A549 (cell line): ENCODE measurements at regions not wholly inside any gene's neighbourhood (a gene's known extent, or its start where the extent isn't known, plus 50 kb on each side); places are given as distances from the start of the nearest gene placed in this dataset.
A peak's percentile ranks its signal among the peaks of the same experiment; 100 is the strongest.

ENCODE experiments used
- ATAC-seq, 2 experiments: fragments of 200-7000 bp in 1 of 2; fragments of >200 bp in 1 of 2; cut with Nextera tagmentation in 1 of 2; cut with Tn5 transposase in 1 of 2; 3 replicates each; pipeline versions ENCODE4 v1.8.0 to v1.9.1; 2018 to 2020; ENCODE audit warnings: mild to moderate bottlenecking in 1 of 2, moderate library complexity in 1 of 2
- CTCF ChIA-PET: fragments of 300-600 bp; sonication (Branson Sonifier 250); formaldehyde crosslinking; extraction: SDS; loops from one replicate; lab custom pipeline; 2021; ENCODE audit warnings: antibody characterized with exemption, inconsistent platforms; lab: Yijun Ruan, JAX
- POLR2A ChIA-PET: fragments of 350-600 bp; formaldehyde crosslinking; extraction: SDS; loops from one replicate; lab custom pipeline; 2021; ENCODE audit warnings: antibody characterized with exemption, inconsistent platforms; lab: Yijun Ruan, JAX
- DNase-seq, 2 experiments: peaks; one replicate each; pipeline versions ENCODE4 v3.0.0 to v3.0.0-alpha.2; 2011 to 2016; ENCODE audit warnings: low read depth in 1 of 2, low spot score in 1 of 2
- FAIRE-seq: peaks from 2 replicates; lab custom pipeline; 2011; peaks lifted over from hg19 to GRCh38; lab: Jason Lieb, UNC
- H3K27ac ChIP-seq, 2 experiments: fragments of >200 bp; sonication (Bioruptor Twin); formaldehyde crosslinking; 3 replicates each; pipeline ENCODE4 v1.5.1; 2016 to 2017
- H3K4me1 ChIP-seq: fragments of >200 bp; sonication (Bioruptor Twin); formaldehyde crosslinking; 3 replicates; pipeline ENCODE4 v1.6.1; 2016
- H3K4me2 ChIP-seq: fragments of >200 bp; sonication (Bioruptor Twin); formaldehyde crosslinking; 3 replicates; pipeline ENCODE4 v1.6.1; 2016
- H3K4me3 ChIP-seq: fragments of >200 bp; sonication (Bioruptor Twin); formaldehyde crosslinking; 3 replicates; pipeline ENCODE4 v1.5.1; 2016
- H3K9me3 ChIP-seq: fragments of >200 bp; sonication (Bioruptor Twin); formaldehyde crosslinking; 3 replicates; pipeline ENCODE4 v1.6.1; 2016
- CBX8 ChIP-seq: fragments of 200-600 bp; sonication (generic); IDR thresholded peaks from 2 replicates; pipeline ENCODE4 v1.6.1; 2016
- EHF ChIP-seq: fragments of 250-450 bp; sonication (Bioruptor Pico); IDR thresholded peaks from 2 replicates; pipeline ENCODE4 v1.5.0; 2020; ENCODE audit warnings: mild to moderate bottlenecking
- EHMT2 ChIP-seq: fragments of 200-600 bp; sonication (generic); IDR thresholded peaks from 2 replicates; pipeline ENCODE4 v1.6.1; 2016; ENCODE audit warnings: antibody characterized with exemption, low read depth, mild to moderate bottlenecking, moderate library complexity
- ESRRA ChIP-seq: fragments of 150-350 bp; IDR thresholded peaks from 2 replicates; pipeline ENCODE4 v1.6.1; 2014; ENCODE audit warnings: mild to moderate bottlenecking, low read length, borderline replicate concordance
- FOSB ChIP-seq: fragments of 250-450 bp; sonication (Bioruptor Pico); IDR thresholded peaks from 2 replicates; pipeline ENCODE4 v1.5.0; 2020; ENCODE audit warnings: mild to moderate bottlenecking, moderate library complexity
- HOXB13 ChIP-seq: fragments of 250-450 bp; sonication (Bioruptor Pico); IDR thresholded peaks from 2 replicates; pipeline ENCODE4 v1.5.0; 2020; ENCODE audit warnings: low read depth, mild to moderate bottlenecking, moderate library complexity
- HOXB5 ChIP-seq: fragments of 250-450 bp; sonication (Bioruptor Pico); IDR thresholded peaks from 2 replicates; pipeline ENCODE4 v1.5.0; 2020; ENCODE audit warnings: mild to moderate bottlenecking, moderate library complexity
- JUN ChIP-seq, 2 experiments: fragments of >200 bp; sonication (Bioruptor Twin); formaldehyde crosslinking; IDR thresholded peaks; 2 replicates in 1 of 2; 3 replicates in 1 of 2; pipeline ENCODE4 v1.6.1; 2016 to 2017
- JUNB ChIP-seq: fragments of >200 bp; sonication (Bioruptor Twin); formaldehyde crosslinking; IDR thresholded peaks from 2 replicates; pipeline ENCODE4 v1.6.1; 2016
- MAZ ChIP-seq: fragments of 150-350 bp; IDR thresholded peaks from 2 replicates; pipeline ENCODE4 v1.6.1; 2014; ENCODE audit warnings: antibody characterized with exemption, low read depth, low read length, borderline replicate concordance
- ZSCAN20 ChIP-seq: fragments of 250-450 bp; sonication (Bioruptor Pico); IDR thresholded peaks from 2 replicates; pipeline ENCODE4 v1.8.0; 2022; ENCODE audit warnings: mild to moderate bottlenecking, moderate library complexity
- WGBS: methylation state at CpG from one replicate; pipeline ENCODE4 v1.1.6; 2017; ENCODE audit errors: missing lambda C conversion rate; 5-methylcytosine and 5-hydroxymethylcytosine counted together
- TF ChIP-seq, protein P1 (sequence below): IDR thresholded peaks from 2 replicates; pipeline ENCODE4 v1.6.1; 2012; ENCODE audit warnings: low read depth, borderline replicate concordance
- TF ChIP-seq, protein P2 (sequence below): fragments of 200-600 bp; sonication (generic); IDR thresholded peaks from 2 replicates; pipeline ENCODE4 v1.6.1; 2016; ENCODE audit warnings: antibody characterized with exemption, mild to moderate bottlenecking, moderate library complexity
- TF ChIP-seq, protein P3 (sequence below): fragments of 450-650 bp; IDR thresholded peaks from 2 replicates; pipeline ENCODE4 v1.6.1; 2014; ENCODE audit warnings: antibody characterized with exemption
- TF ChIP-seq, protein P4 (sequence below): fragments of 250-450 bp; sonication (Bioruptor Pico); IDR thresholded peaks from 2 replicates; pipeline ENCODE4 v1.5.0; 2020; ENCODE audit warnings: low read depth, mild to moderate bottlenecking, moderate library complexity
- TF ChIP-seq, protein P5 (sequence below): fragments of >200 bp; sonication (Bioruptor Twin); formaldehyde crosslinking; IDR thresholded peaks from 3 replicates; pipeline ENCODE4 v1.6.1; 2016
- TF ChIP-seq, protein P6 (sequence below): fragments of 150-350 bp; IDR thresholded peaks from 2 replicates; pipeline ENCODE4 v1.6.1; 2014; ENCODE audit warnings: low read depth, mild to moderate bottlenecking, low read length
- TF ChIP-seq, protein P7 (sequence below): fragments of >200 bp; sonication (Bioruptor Twin); formaldehyde crosslinking; IDR thresholded peaks from 3 replicates; pipeline ENCODE4 v1.5.1; 2016

DNA sequence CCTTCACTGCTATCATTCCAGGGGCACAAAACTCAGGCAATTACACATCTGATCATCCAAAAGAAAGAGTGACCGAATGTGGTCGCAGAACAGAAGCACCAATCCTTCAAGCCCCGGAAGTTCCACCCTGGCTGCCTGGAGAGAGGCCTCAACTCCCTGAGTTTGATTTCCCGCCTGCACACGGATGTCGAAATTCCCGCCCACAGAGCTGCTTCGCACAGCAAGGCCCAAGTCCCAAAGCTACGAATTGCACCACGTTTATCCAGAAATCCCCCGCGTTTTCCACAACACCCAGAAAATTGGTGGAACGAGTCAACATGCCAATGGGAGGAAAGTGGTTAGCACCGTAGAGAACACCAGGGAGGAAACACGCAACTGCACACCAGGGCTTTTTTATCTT, 445.4 kb downstream of the EIPR1 start:
- no peaks in the 10 kb centered on the region; the same call in 2 of the 3 replicates for H3K9me3 ChIP-seq
- TF ChIP-seq, protein P1, sequence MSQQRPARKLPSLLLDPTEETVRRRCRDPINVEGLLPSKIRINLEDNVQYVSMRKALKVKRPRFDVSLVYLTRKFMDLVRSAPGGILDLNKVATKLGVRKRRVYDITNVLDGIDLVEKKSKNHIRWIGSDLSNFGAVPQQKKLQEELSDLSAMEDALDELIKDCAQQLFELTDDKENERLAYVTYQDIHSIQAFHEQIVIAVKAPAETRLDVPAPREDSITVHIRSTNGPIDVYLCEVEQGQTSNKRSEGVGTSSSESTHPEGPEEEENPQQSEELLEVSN = peak; percentile 24; the same call in 1 of the 2 replicates
- no peak for TF ChIP-seq EHMT2
- no peaks in the 10 kb centered on the region for H3K4me1 ChIP-seq
- H3K4me2 ChIP-seq = no peak overlapping the region
- ATAC-seq (no peak), DNase-seq (no peak), FAIRE-seq (no peak)
- ChIA-PET CTCF (no interaction called here), POLR2A (no interaction called here)
- no peak overlapping the region for H3K27ac ChIP-seq
- H3K4me3 ChIP-seq = no peak overlapping the region
- 49% methylated on average over 15 of the region's 15 CpGs for WGBS

DNA sequence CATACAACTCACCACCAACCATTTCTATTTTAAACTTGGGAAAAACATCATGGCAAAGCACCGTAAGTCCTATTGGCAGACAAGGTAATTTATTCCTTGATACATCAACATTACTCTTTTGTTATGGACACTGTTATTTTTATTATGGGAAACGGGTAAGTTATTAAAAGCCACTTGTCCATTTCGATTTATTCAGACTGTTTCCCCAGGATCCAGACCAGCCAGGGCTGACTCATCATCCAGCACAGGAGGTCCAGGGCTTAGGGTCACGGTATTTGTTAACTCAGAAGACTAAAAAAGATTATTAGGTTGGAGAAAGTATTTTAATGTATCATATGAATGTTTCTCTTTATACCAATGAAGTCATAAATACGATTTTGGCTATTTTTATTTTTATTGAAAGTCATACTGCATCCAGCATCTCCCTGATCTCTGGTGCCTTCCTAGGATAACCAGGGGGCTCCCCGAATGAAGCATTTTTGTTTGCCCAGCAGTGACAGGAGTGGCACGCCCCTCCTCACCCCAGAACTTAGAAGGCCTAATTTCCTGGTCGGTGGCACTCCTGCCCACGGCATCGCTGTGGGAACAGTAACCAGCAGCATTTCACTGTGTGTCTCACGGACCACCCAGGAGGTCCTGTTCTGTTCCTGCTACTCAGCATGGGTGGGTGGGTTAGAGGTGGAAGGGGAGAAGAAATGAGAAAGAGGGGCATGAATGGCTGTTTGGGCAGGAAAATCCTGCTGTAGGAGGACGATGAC, 446.1 kb downstream of the EIPR1 start:
- no peak overlapping the region for H3K4me3 ChIP-seq
- TF ChIP-seq ESRRA = no peak
- TF ChIP-seq, protein P2, sequence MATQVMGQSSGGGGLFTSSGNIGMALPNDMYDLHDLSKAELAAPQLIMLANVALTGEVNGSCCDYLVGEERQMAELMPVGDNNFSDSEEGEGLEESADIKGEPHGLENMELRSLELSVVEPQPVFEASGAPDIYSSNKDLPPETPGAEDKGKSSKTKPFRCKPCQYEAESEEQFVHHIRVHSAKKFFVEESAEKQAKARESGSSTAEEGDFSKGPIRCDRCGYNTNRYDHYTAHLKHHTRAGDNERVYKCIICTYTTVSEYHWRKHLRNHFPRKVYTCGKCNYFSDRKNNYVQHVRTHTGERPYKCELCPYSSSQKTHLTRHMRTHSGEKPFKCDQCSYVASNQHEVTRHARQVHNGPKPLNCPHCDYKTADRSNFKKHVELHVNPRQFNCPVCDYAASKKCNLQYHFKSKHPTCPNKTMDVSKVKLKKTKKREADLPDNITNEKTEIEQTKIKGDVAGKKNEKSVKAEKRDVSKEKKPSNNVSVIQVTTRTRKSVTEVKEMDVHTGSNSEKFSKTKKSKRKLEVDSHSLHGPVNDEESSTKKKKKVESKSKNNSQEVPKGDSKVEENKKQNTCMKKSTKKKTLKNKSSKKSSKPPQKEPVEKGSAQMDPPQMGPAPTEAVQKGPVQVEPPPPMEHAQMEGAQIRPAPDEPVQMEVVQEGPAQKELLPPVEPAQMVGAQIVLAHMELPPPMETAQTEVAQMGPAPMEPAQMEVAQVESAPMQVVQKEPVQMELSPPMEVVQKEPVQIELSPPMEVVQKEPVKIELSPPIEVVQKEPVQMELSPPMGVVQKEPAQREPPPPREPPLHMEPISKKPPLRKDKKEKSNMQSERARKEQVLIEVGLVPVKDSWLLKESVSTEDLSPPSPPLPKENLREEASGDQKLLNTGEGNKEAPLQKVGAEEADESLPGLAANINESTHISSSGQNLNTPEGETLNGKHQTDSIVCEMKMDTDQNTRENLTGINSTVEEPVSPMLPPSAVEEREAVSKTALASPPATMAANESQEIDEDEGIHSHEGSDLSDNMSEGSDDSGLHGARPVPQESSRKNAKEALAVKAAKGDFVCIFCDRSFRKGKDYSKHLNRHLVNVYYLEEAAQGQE = no peak
- no peak for TF ChIP-seq JUNB
- TF ChIP-seq, all 56 proteins: peak for 0
- ChIA-PET POLR2A (no interaction called here), CTCF (no interaction called here)
- DNase-seq = no peak
- no peaks in the 10 kb centered on the region for H3K4me1 ChIP-seq
- H3K4me2 ChIP-seq = no peak overlapping the region
- FAIRE-seq = no peak
- no peak overlapping the region for H3K27ac ChIP-seq
- ATAC-seq = no peak
- WGBS = 24% methylated on average over 12 of the region's 12 CpGs
- no peaks in the 10 kb centered on the region; the same call in 2 of the 3 replicates for H3K9me3 ChIP-seq

DNA sequence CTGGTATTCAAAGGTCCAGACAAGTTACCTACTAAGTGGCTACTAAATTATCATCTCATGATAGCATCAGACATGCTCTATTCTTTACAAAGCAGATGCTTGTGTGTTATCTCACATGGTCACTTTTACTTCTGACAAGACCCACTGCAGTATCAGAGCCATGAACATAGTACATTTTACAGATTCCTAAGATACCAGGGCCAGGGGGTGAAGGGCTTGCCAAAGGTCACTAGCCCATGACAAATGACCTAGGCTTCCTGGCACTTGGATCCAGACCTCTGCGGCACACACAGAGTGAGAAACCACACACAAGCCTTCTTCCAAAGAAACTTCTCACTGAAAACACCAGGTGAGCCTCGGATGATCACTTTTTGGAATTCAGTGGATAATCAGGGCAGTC, 446.8 kb downstream of the EIPR1 start:
- CTCF ChIA-PET = no interaction called here
- POLR2A ChIA-PET = no interaction called here
- Histone ChIP-seq H3K4me3 (no peak overlapping the region), H3K9me3 (no peaks in the 10 kb centered on the region; the same call in 2 of the 3 replicates), H3K4me2 (no peak overlapping the region), H3K4me1 (no peaks in the 10 kb centered on the region), H3K27ac (no peak overlapping the region)
- ATAC-seq (no peak), DNase-seq (no peak), FAIRE-seq (no peak)
- TF ChIP-seq JUN (IDR thresholded peaks at IDR 0.05) (no peak), JUNB (no peak), EHF (CRISPR knock-in tag) (no peak), HOXB5 (CRISPR knock-in tag) (no peak), ZSCAN20 (CRISPR knock-in tag) (no peak), MAZ (no peak), FOSB (CRISPR knock-in tag) (no peak), HOXB13 (no peak), CBX8 (no peak)
- TF ChIP-seq, protein P3, sequence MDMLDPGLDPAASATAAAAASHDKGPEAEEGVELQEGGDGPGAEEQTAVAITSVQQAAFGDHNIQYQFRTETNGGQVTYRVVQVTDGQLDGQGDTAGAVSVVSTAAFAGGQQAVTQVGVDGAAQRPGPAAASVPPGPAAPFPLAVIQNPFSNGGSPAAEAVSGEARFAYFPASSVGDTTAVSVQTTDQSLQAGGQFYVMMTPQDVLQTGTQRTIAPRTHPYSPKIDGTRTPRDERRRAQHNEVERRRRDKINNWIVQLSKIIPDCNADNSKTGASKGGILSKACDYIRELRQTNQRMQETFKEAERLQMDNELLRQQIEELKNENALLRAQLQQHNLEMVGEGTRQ = no peak
- TF ChIP-seq, protein P4, sequence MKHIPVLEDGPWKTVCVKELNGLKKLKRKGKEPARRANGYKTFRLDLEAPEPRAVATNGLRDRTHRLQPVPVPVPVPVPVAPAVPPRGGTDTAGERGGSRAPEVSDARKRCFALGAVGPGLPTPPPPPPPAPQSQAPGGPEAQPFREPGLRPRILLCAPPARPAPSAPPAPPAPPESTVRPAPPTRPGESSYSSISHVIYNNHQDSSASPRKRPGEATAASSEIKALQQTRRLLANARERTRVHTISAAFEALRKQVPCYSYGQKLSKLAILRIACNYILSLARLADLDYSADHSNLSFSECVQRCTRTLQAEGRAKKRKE = no peak
- TF ChIP-seq, protein P5, sequence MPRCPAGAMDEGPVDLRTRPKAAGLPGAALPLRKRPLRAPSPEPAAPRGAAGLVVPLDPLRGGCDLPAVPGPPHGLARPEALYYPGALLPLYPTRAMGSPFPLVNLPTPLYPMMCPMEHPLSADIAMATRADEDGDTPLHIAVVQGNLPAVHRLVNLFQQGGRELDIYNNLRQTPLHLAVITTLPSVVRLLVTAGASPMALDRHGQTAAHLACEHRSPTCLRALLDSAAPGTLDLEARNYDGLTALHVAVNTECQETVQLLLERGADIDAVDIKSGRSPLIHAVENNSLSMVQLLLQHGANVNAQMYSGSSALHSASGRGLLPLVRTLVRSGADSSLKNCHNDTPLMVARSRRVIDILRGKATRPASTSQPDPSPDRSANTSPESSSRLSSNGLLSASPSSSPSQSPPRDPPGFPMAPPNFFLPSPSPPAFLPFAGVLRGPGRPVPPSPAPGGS = no peak
- TF ChIP-seq, protein P6, sequence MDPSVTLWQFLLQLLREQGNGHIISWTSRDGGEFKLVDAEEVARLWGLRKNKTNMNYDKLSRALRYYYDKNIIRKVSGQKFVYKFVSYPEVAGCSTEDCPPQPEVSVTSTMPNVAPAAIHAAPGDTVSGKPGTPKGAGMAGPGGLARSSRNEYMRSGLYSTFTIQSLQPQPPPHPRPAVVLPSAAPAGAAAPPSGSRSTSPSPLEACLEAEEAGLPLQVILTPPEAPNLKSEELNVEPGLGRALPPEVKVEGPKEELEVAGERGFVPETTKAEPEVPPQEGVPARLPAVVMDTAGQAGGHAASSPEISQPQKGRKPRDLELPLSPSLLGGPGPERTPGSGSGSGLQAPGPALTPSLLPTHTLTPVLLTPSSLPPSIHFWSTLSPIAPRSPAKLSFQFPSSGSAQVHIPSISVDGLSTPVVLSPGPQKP = no peak
- TF ChIP-seq, protein P7, sequence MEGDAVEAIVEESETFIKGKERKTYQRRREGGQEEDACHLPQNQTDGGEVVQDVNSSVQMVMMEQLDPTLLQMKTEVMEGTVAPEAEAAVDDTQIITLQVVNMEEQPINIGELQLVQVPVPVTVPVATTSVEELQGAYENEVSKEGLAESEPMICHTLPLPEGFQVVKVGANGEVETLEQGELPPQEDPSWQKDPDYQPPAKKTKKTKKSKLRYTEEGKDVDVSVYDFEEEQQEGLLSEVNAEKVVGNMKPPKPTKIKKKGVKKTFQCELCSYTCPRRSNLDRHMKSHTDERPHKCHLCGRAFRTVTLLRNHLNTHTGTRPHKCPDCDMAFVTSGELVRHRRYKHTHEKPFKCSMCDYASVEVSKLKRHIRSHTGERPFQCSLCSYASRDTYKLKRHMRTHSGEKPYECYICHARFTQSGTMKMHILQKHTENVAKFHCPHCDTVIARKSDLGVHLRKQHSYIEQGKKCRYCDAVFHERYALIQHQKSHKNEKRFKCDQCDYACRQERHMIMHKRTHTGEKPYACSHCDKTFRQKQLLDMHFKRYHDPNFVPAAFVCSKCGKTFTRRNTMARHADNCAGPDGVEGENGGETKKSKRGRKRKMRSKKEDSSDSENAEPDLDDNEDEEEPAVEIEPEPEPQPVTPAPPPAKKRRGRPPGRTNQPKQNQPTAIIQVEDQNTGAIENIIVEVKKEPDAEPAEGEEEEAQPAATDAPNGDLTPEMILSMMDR = no peak
- WGBS = 23% methylated on average over 2 of the region's 2 CpGs
